GM21526 (cell line): ENCODE measurements at regions not wholly inside any gene's neighbourhood (a gene's known extent, or its start where the extent isn't known, plus 50 kb on each side); places are given as distances from the start of the nearest gene placed in this dataset.
"Not testable (repeated sequence)": the region's sequence is repeated elsewhere in the genome, so short reads cannot be mapped to it uniquely, and the experiment has no call there.

Experiments used
- ATAC-seq: cut with Tn5 transposase; IDR thresholded peaks from one replicate; pipeline ENCODE4 v1.9.1; 2021; ENCODE audit warnings: moderate library complexity; ENCODE audit not compliant: unreplicated experiment, low FRiP score

GRCh38 chr2:195122653-195123052, 534.4 kb upstream of the SLC39A10 start:
- ATAC-seq = no peak

GRCh38 chr2:195121341-195121740, 535.7 kb upstream of the SLC39A10 start:
- ATAC-seq = no peak

GRCh38 chr2:195119231-195119630, 537.8 kb upstream of the SLC39A10 start:
- ATAC-seq = no peak

GRCh38 chr2:195118276-195118675, 538.8 kb upstream of the SLC39A10 start:
- no peak for ATAC-seq

- ATAC-seq = no peak
Observed at GRCh38 chr2:195117011-195117410, 540.0 kb upstream of the SLC39A10 start.

- no peak for ATAC-seq
Observed at GRCh38 chr2:195115738-195116137, 541.3 kb upstream of the SLC39A10 start.

GRCh38 chr2:195108182-195108581, 548.8 kb upstream of the SLC39A10 start:
- no peak for ATAC-seq

- ATAC-seq = no peak
Observed at GRCh38 chr2:195106681-195107380, 550.2 kb upstream of the SLC39A10 start.

GRCh38 chr2:195105581-195105980, 551.4 kb upstream of the SLC39A10 start:
- ATAC-seq = no peak

GRCh38 chr2:195094330-195094729, 562.7 kb upstream of the SLC39A10 start:
- no peak for ATAC-seq

GRCh38 chr2:195092341-195092740, 564.7 kb upstream of the SLC39A10 start:
- no peak for ATAC-seq

- not testable (repeated sequence) for ATAC-seq
Observed at GRCh38 chr2:195072806-195073205, 584.2 kb upstream of the SLC39A10 start.

GRCh38 chr2:195057001-195057400, 600.0 kb upstream of the SLC39A10 start:
- ATAC-seq = no peak

GRCh38 chr2:195055996-195056395, 601.0 kb upstream of the SLC39A10 start:
- no peak for ATAC-seq

GRCh38 chr2:195051401-195051800, 605.6 kb upstream of the SLC39A10 start:
- no peak for ATAC-seq

- ATAC-seq = peak; percentile 95
Observed at GRCh38 chr2:195049372-195050031, 607.5 kb upstream of the SLC39A10 start.

GRCh38 chr2:195047955-195048354, 609.1 kb upstream of the SLC39A10 start:
- no peak for ATAC-seq

GRCh38 chr2:195044801-195045200, 612.2 kb upstream of the SLC39A10 start:
- no peak for ATAC-seq

GRCh38 chr2:195038153-195038552, 618.9 kb upstream of the SLC39A10 start:
- no peak for ATAC-seq

- ATAC-seq = no peak
Observed at GRCh38 chr2:195037045-195037444, 620.0 kb upstream of the SLC39A10 start.

GRCh38 chr2:195031411-195031810, 625.6 kb upstream of the SLC39A10 start:
- no peak for ATAC-seq
